Embryonic facial prominence (tissue), 1 donor: ENCODE measurements at regions not wholly inside any gene's neighbourhood (a gene's known extent, or its start where the extent isn't known, plus 50 kb on each side); places are given as distances from the start of the nearest gene placed in this dataset.
"Not testable (repeated sequence)": the region's sequence is repeated elsewhere in the genome, so short reads cannot be mapped to it uniquely, and the experiment has no call there.

ENCODE experiments used
- DNase-seq: peaks from one replicate; pipeline ENCODE4 v3.0.0-alpha.2; 2016; ENCODE audit errors: extremely low spot score

DNA sequence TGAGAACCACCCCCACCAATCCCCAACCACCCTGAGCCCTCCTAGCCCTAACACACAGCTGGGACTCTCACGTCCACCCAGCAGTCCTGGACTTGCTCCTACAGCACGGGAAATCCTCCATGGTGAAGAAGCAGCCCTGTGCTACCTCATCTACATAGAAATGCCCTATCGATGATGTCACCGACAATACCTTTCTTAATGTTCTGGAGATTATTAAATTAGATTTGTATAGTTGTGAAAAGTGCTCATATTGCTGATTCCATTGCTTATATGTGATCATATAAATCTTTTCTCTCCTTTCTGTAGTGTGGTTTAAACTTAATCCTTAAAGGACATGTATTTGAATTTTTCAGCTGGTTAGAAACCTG lies 97.1 kb downstream of the PPIAL4G start:
- DNase-seq, result not testable (repeated sequence)

DNA sequence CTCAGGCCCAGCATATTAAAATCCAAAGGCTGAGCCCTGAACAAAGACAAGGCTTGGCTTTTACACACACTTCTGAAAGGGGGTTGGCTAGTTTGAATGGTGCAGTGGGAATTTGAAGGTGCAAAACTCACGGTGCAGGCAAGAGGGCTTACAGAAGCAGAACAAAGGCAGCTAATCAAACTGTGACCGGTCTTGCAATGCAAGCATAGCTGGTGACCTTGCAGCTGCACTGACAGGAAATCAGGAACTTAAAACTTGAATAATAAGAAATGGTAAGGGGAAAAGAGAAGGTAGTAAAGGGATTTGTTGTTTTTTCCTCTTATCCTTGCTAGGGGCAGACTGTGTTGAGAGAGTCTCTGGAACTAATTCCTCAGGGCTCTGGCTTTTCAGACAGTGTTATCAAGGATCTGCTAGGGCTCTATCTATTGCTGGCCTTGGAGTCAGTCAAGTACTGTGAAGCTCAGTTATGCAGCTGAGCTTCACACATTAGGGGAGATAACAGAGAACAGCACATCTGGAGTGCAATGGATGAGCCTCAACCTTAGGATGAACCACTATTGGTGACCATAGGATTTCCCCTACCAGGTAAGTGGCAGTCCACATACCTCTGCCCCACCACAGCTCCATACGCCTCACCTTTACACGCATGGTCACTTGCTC lies 97.6 kb downstream of the PPIAL4G start:
- DNase-seq, result no peak

- no peak for DNase-seq
Measured at GRCh38 chr1:148383966-148384365, 99.1 kb downstream of the PPIAL4G start.

- no peak for DNase-seq
Measured at GRCh38 chr1:148379697-148380096, 103.4 kb downstream of the PPIAL4G start.

DNA sequence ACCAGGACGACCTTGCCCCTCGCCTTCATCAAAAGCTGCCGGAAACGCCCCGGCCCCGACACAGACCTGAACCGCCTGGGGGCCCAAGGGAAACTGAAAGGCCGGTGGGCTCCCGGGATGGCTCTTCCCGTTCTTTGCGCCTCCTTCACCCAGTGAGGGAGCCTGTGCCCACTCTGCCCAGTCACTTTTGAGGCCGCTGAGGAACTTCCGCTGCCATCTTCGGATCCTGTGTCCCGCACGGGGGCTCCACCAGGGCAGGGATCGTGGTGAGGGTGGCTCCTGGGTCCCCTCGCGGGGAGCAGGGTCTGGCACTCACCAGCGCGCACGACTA lies 104.0 kb downstream of the PPIAL4G start:
- no peak for DNase-seq

GRCh38 chr1:148377992-148378391 lies 105.1 kb downstream of the PPIAL4G start:
- not testable (repeated sequence) for DNase-seq

GRCh38 chr1:148377045-148377444 lies 106.1 kb downstream of the PPIAL4G start:
- DNase-seq, result not testable (repeated sequence)

DNA sequence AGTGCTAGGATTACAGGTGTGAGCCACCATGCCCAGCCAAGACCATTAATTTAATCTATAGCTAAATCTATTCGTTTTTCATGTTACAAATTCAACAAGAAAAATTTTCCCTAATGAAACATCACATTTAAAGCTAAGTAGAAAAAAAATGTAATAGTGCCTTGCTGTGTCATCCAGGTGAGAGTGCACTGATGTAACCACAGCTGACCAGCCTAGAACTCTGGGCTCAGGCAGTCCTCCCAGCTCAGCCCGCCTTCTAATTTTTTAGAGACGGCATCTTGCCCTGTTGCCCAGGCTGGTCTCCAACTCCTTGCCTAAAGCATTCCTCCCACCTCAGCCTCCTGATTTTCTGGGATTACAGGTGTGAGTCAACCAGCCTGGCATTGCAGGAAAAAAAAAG lies 109.0 kb downstream of the PPIAL4G start:
- no peak for DNase-seq

- DNase-seq, result no peak
Measured at GRCh38 chr1:148373192-148373925, 109.7 kb downstream of the PPIAL4G start.

DNA sequence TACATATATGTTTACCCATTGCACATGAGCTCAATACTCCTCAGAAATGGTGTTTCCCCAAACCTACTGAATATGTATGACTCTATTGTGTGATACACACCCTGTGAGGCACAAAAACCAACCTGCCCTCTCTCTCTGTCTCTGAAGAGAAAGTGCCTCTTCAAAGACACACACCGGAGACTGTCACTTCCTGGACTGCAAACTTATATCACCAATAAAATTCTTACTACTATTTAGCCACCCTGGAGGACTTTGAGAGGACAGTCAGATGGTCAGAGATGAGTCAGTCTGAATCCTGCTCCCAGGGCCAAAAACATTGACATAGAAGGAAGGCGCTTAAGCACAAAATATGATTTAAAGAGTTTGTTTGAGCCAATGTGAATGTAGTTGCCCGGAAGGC lies 110.4 kb downstream of the PPIAL4G start:
- DNase-seq, result no peak

DNA sequence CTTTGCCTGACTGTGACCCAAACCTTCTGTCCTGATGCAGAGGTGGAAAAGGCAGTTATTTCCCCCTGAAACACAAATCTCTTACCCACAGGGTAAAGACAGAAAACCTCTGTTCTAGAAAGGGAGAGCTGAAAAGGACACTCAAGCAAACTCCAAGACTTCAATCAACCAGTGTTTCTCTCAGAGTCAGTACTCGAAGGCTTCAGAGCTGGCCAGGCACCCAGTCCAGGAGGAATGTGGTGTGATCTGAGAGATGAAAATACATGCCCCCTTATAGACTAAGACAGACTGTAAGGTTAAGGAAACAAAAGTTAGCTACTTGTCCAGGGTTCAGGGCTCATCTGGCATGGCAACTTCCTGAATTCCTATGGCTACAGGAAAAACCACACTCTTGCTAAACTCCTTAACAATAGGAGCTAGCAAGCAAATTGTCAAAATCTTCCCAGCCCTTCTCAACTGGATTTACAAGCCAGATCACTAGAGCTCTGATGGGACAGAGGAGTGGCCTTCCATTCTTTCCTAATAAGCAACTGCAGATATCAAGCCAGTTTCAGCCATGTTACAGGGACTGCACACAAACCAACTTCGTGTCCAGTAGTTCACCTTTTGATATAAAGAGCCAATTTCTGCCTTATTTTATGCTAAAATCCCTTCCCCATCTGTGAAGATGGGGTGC lies 110.9 kb downstream of the PPIAL4G start:
- not testable (repeated sequence) for DNase-seq

GRCh38 chr1:148371551-148371994 lies 111.5 kb downstream of the PPIAL4G start:
- peak; percentile 44 for DNase-seq

DNA sequence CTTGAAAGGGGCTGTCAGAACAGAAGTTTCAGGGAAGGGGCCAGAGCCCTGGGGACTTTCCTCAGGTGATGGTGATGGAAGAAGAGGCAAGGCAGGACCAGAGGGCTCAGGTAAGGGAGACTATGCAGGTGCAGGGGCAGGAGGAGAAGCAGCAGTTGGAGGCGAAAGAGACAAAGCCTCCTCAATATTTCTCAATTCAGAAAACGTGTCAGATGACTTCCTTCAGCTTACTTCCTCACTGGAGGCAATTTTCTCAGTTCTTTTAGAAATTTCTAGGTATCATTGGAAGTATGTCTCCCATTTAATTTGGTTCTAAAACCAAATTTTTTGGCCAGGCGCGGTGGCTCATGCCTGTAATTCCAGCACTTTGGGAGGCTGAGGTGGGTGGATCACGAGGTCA lies 112.4 kb downstream of the PPIAL4G start:
- not testable (repeated sequence) for DNase-seq

GRCh38 chr1:148367596-148367995 lies 115.5 kb downstream of the PPIAL4G start:
- no peak for DNase-seq

GRCh38 chr1:148366136-148366753 lies 116.9 kb downstream of the PPIAL4G start:
- DNase-seq, result not testable (repeated sequence)

DNA sequence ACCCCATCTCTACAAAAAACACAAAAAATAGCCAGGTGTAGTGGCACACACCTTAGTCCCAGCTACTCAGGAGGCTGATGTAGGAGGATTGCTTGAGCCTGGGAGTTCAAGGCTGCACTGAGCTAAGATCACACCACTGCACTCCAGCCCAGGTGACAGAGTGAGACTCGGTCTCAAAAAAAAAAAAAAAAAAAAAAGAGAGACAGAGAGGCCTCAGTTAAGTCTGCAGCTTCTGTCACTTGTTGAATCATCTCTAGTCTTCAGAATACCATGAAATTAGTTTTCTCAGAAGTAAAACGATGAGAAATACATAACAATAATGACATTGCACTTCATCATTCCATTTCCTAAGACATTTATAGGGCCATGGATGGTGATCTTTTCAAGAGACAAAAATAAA lies 118.0 kb downstream of the PPIAL4G start:
- DNase-seq, result not testable (repeated sequence)

- DNase-seq, result not testable (repeated sequence)
Measured at GRCh38 chr1:148363979-148364378, 119.1 kb downstream of the PPIAL4G start.

- no peak for DNase-seq
Measured at GRCh38 chr1:148363439-148363810, 119.7 kb downstream of the PPIAL4G start.

DNA sequence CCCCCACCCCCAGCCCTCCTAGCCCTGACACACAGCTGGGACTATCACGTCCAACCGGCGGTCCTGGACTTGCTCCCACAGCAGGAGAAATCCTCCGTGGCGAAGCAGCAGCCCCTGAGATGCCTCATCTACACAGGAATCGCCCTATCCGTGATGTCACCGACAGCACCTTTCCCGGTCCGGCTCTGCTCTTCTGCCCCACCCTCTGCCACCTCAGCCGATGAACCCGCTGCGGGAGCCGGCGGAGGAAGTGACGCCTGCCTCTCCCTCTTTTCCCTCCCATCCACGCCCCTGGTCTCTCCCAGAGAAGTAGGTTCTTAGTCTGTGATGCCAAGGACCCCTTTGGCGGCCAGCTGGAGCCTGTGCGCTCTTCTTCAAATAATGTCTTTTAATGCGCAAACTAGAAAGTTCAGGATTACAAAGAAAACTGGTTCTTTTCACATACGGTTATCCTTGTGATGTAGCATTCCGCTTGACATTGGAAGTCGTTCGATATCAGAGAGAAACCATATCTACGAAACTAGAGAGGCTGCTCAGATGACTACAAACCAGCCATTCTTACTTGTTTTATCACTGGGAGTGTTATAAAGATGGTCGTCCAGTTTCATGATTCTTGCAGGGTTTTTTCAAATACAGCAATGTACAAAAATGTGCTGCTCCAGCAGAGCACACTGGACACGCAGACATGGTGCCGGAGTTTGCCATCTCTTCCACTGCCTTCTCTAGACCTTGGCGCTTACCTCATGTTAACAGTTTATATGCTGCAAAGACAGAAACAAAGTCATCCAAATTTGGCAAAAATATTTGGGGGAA lies 120.3 kb downstream of the PPIAL4G start:
- DNase-seq, result no peak

- DNase-seq, result no peak
Measured at GRCh38 chr1:148362216-148362611, 120.9 kb downstream of the PPIAL4G start.

DNA sequence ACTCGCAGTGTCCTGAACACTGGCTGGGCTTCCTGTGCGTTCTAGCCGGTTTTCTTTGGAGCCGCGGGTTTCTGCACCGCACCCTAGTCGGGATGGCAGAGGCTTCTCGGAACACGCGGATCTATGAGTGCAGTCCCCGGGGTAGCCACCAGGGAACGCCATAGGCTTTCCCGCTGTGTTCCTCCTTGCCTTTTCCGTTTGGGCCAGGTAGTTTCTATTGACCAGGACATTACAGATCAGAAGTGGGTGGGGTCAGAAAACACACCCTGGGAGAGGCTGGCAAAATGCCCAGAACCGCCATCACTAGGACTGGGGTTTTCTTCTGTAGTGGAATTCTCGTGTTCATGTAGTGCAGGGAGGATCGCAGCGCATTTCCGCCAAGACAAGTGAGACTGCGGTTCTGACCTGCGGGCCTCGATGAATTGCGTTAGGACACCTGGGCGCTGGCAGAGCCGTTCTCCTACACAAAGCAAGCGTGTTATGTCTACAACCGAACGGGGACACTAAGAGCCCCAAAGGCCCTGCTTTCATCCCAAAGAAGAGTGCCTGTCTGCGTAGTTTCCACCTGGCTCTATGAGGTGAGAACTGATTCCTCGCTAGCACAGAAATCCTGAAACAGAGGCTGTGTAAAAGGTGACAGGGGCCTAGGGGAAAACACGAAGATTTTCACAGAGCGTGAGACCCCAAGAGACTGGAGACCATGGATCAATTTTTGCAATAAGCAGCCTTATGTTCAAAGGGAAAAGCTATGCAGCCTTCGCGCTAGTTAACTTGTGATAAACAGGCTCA lies 121.5 kb downstream of the PPIAL4G start:
- not testable (repeated sequence) for DNase-seq
